H1 (cell line): ENCODE measurements at regions not wholly inside any gene's neighbourhood (a gene's known extent, or its start where the extent isn't known, plus 50 kb on each side); places are given as distances from the start of the nearest gene placed in this dataset.

Source experiments
- CTCF ChIA-PET: fragments of 300-600 bp; sonication (Branson Sonifier 250); formaldehyde crosslinking; loops from one replicate; lab custom pipeline; 2021; ENCODE audit not compliant: partially characterized antibody; lab: Charles Lee
- POLR2A ChIA-PET: fragments of 300-600 bp; sonication (Branson Sonifier 250); formaldehyde crosslinking; loops from one replicate; lab custom pipeline; 2021; ENCODE audit warnings: inconsistent platforms; ENCODE audit not compliant: partially characterized antibody; lab: Charles Lee
- DNase-seq, 2 experiments: peaks; one replicate each; pipeline versions ENCODE4 v3.0.0 to v3.0.0-alpha.2; 2010 to 2022; ENCODE audit warnings: low spot score in 2 of 2, low read depth in 1 of 2, mixed read lengths in 1 of 2
- FAIRE-seq: peaks from 2 replicates; lab custom pipeline; 2011; peaks lifted over from hg19 to GRCh38; lab: Jason Lieb, UNC
- H2AFZ ChIP-seq: 2 replicates; pipeline ENCODE4 v1.8.1; 2012; ENCODE audit warnings: low read length, inconsistent platforms
- H2AK5ac ChIP-seq: 2 replicates; pipeline ENCODE4 v1.6.1; 2013; ENCODE audit warnings: low read depth, low read length
- H2BK120ac ChIP-seq: replicated peaks from 2 replicates; pipeline ENCODE3; 2013; ENCODE audit warnings: low read depth, low read length, inconsistent platforms
- H2BK12ac ChIP-seq: 2 replicates; pipeline ENCODE4 v1.6.1; 2013; ENCODE audit warnings: low read depth, low read length
- H2BK15ac ChIP-seq: 2 replicates; pipeline ENCODE4 v1.6.1; 2013; ENCODE audit warnings: low read length
- H2BK20ac ChIP-seq: 2 replicates; pipeline ENCODE4 v1.6.1; 2013; ENCODE audit warnings: low read length
- H2BK5ac ChIP-seq: 2 replicates; pipeline ENCODE4 v1.6.1; 2013; ENCODE audit warnings: low read depth, low read length
- H3K14ac ChIP-seq: 2 replicates; pipeline ENCODE4 v1.6.1; 2013; ENCODE audit warnings: inconsistent platforms; ENCODE audit not compliant: insufficient read length
- H3K18ac ChIP-seq: 2 replicates; pipeline ENCODE4 v1.6.1; 2013; ENCODE audit warnings: low read length; ENCODE audit errors: extremely low read depth
- H3K23ac ChIP-seq: 2 replicates; pipeline ENCODE4 v1.6.1; 2013; ENCODE audit warnings: inconsistent platforms; ENCODE audit not compliant: insufficient read length
- H3K23me2 ChIP-seq: 2 replicates; pipeline ENCODE4 v1.6.1; 2013; ENCODE audit warnings: low read depth, low read length
- H3K27ac ChIP-seq: 2 replicates; pipeline ENCODE4 v1.6.1; 2011; ENCODE audit warnings: low read depth, low read length, inconsistent platforms
- H3K27me3 ChIP-seq, 4 experiments: replicated peaks in 1 of 4; 1 replicate in 1 of 4; 2 replicates in 3 of 4; pipeline versions ENCODE4 v1.6.1 to v1.8.1; 2011 to 2013; ENCODE audit warnings: low read length in 3 of 4, mild to moderate bottlenecking in 3 of 4, inconsistent platforms in 2 of 4, mixed read lengths in 2 of 4, moderate library complexity in 1 of 4; ENCODE audit not compliant: control insufficient read depth in 3 of 4, insufficient read depth in 3 of 4; ENCODE audit errors: extremely low read depth in 1 of 4
- H3K36me3 ChIP-seq, 4 experiments: 2 replicates each; pipeline versions ENCODE4 v1.6.1 to v1.8.1; 2011 to 2013; ENCODE audit warnings: mild to moderate bottlenecking in 4 of 4, low read length in 3 of 4, moderate library complexity in 2 of 4, control low read depth in 1 of 4, inconsistent platforms in 1 of 4; ENCODE audit not compliant: insufficient read depth in 4 of 4, control insufficient read depth in 2 of 4
- H3K4ac ChIP-seq: replicated peaks from 2 replicates; pipeline ENCODE3; 2013; ENCODE audit warnings: low read length, low read depth, mixed read lengths, inconsistent platforms; ENCODE audit not compliant: insufficient read length
- H3K4me1 ChIP-seq, 4 experiments: replicated peaks in 1 of 4; 1 replicate in 1 of 4; 2 replicates in 3 of 4; pipeline versions ENCODE4 v1.6.1 to v1.8.1; 2011 to 2013; ENCODE audit warnings: low read length in 3 of 4, inconsistent platforms in 2 of 4, mixed read lengths in 1 of 4; ENCODE audit not compliant: insufficient read depth in 4 of 4, control insufficient read depth in 3 of 4
- H3K4me2 ChIP-seq, 2 experiments: 2 replicates each; pipeline versions ENCODE4 v1.6.1 to v1.8.1; 2011 to 2013; ENCODE audit warnings: low read depth in 2 of 2, low read length in 2 of 2, control low read depth in 1 of 2, inconsistent platforms in 1 of 2, mild to moderate bottlenecking in 1 of 2; ENCODE audit not compliant: insufficient read depth in 1 of 2
- H3K4me3 ChIP-seq, 4 experiments: fragments of 200-600, 300-600 bp in 1 of 4; sonication (generic), shearing (Covaris generic), sonication (Bioruptor Twin) in 1 of 4; 2 replicates each; pipeline versions ENCODE4 v1.5.1 to v1.8.1; 2011 to 2016; ENCODE audit warnings: low read length in 4 of 4, low read depth in 3 of 4, control low read depth in 2 of 4, inconsistent platforms in 2 of 4, mild to moderate bottlenecking in 2 of 4, mixed read lengths in 1 of 4, moderate library complexity in 1 of 4; ENCODE audit not compliant: insufficient read depth in 2 of 4; ENCODE audit errors: extremely low read depth in 1 of 4
- H3K56ac ChIP-seq: replicated peaks from 2 replicates; pipeline ENCODE3; 2013; ENCODE audit warnings: low read depth, mild to moderate bottlenecking, mixed read lengths, low read length, inconsistent platforms; ENCODE audit not compliant: insufficient read length
- H3K79me1 ChIP-seq: 2 replicates; pipeline ENCODE4 v1.6.1; 2013; ENCODE audit warnings: low read depth, low read length, control low read depth
- H3K79me2 ChIP-seq, 2 experiments: 2 replicates each; pipeline versions ENCODE4 v1.6.1 to v1.8.1; 2012 to 2013; ENCODE audit warnings: low read length in 2 of 2, mild to moderate bottlenecking in 2 of 2, inconsistent platforms in 1 of 2; ENCODE audit not compliant: insufficient read depth in 2 of 2, control insufficient read depth in 1 of 2
- H3K9ac ChIP-seq, 4 experiments: replicated peaks in 1 of 4; 1 replicate in 1 of 4; 2 replicates in 3 of 4; pipeline versions ENCODE4 v1.6.1 to v1.8.1; 2011 to 2013; ENCODE audit warnings: low read depth in 3 of 4, low read length in 3 of 4, control low read depth in 2 of 4, mild to moderate bottlenecking in 2 of 4, moderate library complexity in 2 of 4, inconsistent platforms in 1 of 4; ENCODE audit errors: extremely low read depth in 1 of 4
- H3K9me3 ChIP-seq, 2 experiments: 2 replicates each; pipeline versions ENCODE4 v1.6.1 to v1.8.1; 2012 to 2013; ENCODE audit warnings: mild to moderate bottlenecking in 2 of 2, moderate library complexity in 2 of 2, control low read depth in 1 of 2, inconsistent platforms in 1 of 2, low read depth in 1 of 2, low read length in 1 of 2, mixed read lengths in 1 of 2; ENCODE audit not compliant: insufficient read depth in 2 of 2
- H4K20me1 ChIP-seq, 2 experiments: replicated peaks in 1 of 2; 2 replicates each; pipeline versions ENCODE3 to v1.8.1; 2011 to 2013; ENCODE audit warnings: inconsistent platforms in 2 of 2, low read length in 2 of 2, mild to moderate bottlenecking in 1 of 2; ENCODE audit not compliant: insufficient read depth in 2 of 2, control insufficient read depth in 1 of 2
- H4K5ac ChIP-seq: 2 replicates; pipeline ENCODE4 v1.6.1; 2013; ENCODE audit warnings: low read length, low read depth, mixed read lengths, inconsistent platforms; ENCODE audit not compliant: insufficient read length
- H4K8ac ChIP-seq: 2 replicates; pipeline ENCODE4 v1.8.0; 2013; ENCODE audit warnings: mild to moderate bottlenecking, moderate library complexity, low read length, inconsistent platforms; ENCODE audit not compliant: insufficient read depth; ENCODE audit errors: extremely low read depth
- H4K91ac ChIP-seq: replicated peaks from 2 replicates; pipeline ENCODE3; 2013; ENCODE audit warnings: low read length, mixed read lengths, inconsistent platforms; ENCODE audit not compliant: insufficient read length
- ATF2 ChIP-seq: IDR thresholded peaks from 2 replicates; pipeline ENCODE4 v1.6.1; 2012; ENCODE audit warnings: low read length, inconsistent platforms
- CBX5 ChIP-seq: fragments of 300-800, 300-1000 bp; sonication (generic); IDR thresholded peaks from 2 replicates; pipeline ENCODE4 v1.7.1; 2016; ENCODE audit warnings: antibody characterized with exemption, low read length, low read depth
- CHD2 ChIP-seq: IDR thresholded peaks from 2 replicates; pipeline ENCODE4 v1.6.1; 2012; ENCODE audit warnings: low read length, improper control_type of control experiment
- E2F6 ChIP-seq: IDR thresholded peaks from 2 replicates; pipeline ENCODE4 v1.6.1; 2012; ENCODE audit warnings: inconsistent platforms
- HDAC2 ChIP-seq, 2 experiments: fragments of 300-600 bp in 1 of 2; sonication (generic) in 1 of 2; IDR thresholded peaks; 2 replicates each; pipeline ENCODE4 v1.6.1; 2011 to 2012; ENCODE audit warnings: low read depth in 2 of 2, low read length in 2 of 2, mild to moderate bottlenecking in 2 of 2, moderate library complexity in 2 of 2, borderline replicate concordance in 1 of 2, inconsistent platforms in 1 of 2
- KDM5A ChIP-seq: fragments of 200-600 bp; IDR thresholded peaks from 2 replicates; pipeline ENCODE4 v1.7.1; 2012; ENCODE audit warnings: mild to moderate bottlenecking, low read length, inconsistent platforms, mixed read lengths
- POU5F1 ChIP-seq: IDR thresholded peaks from 2 replicates; pipeline ENCODE4 v1.6.1; 2011; ENCODE audit warnings: low read depth, mild to moderate bottlenecking, low read length, moderate library complexity
- RXRA ChIP-seq: IDR thresholded peaks from 2 replicates; pipeline ENCODE4 v1.6.1; 2011; ENCODE audit warnings: low read depth, mild to moderate bottlenecking, low read length, moderate library complexity; ENCODE audit not compliant: insufficient read depth
- SAP30 ChIP-seq: fragments of 300-600 bp; sonication (generic); IDR thresholded peaks from 2 replicates; pipeline ENCODE4 v1.7.1; 2012; ENCODE audit warnings: low read length, moderate library complexity, mild to moderate bottlenecking, inconsistent platforms; ENCODE audit not compliant: insufficient read depth, insufficient replicate concordance
- SIRT6 ChIP-seq: IDR thresholded peaks from one replicate; pipeline ENCODE4 v1.7.1; 2012; ENCODE audit warnings: low read length, inconsistent platforms
- SUZ12 ChIP-seq: fragments of 200-600 bp; sonication (generic); IDR thresholded peaks from 2 replicates; pipeline ENCODE4 v1.6.1; 2012; ENCODE audit warnings: mild to moderate bottlenecking, inconsistent platforms, low read length, moderate library complexity, mixed read lengths
- TAF7 ChIP-seq: optimal IDR thresholded peaks from 2 replicates; pipeline ENCODE3; 2011; ENCODE audit warnings: low read depth, mild to moderate bottlenecking, inconsistent platforms, low read length, moderate library complexity, borderline replicate concordance
- ZNF274 ChIP-seq: IDR thresholded peaks from 2 replicates; pipeline ENCODE4 v1.7.0; 2012; ENCODE audit warnings: low read length, borderline replicate concordance; ENCODE audit errors: extremely low read depth

- Histone ChIP-seq H4K8ac (no peak overlapping the region), H3K27me3 (no peaks in the 10 kb centered on the region), H3K9me3 (no peaks in the 10 kb centered on the region), H4K20me1 (no peaks in the 10 kb centered on the region), H3K18ac (no peak overlapping the region), H4K5ac (no peak overlapping the region), H2BK20ac (no peak overlapping the region), H3K14ac (no peak overlapping the region), H3K9ac (no peak overlapping the region), H3K4ac (no peak overlapping the region), H3K4me3 (no peak overlapping the region), H3K23me2 (no peaks in the 10 kb centered on the region), H3K4me1 (no peaks in the 10 kb centered on the region), H3K79me1 (no peaks in the 10 kb centered on the region), H3K56ac (no peak overlapping the region), H2AFZ (no peak overlapping the region), H2BK5ac (no peak overlapping the region), H2BK15ac (no peak overlapping the region), H3K79me2 (no peaks in the 10 kb centered on the region), H2BK12ac (no peak overlapping the region), H3K27ac (no peak overlapping the region), H4K91ac (no peak overlapping the region), H3K36me3 (no peaks in the 10 kb centered on the region), H3K23ac (no peak overlapping the region), H2AK5ac (no peak overlapping the region), H3K4me2 (no peak overlapping the region), H2BK120ac (no peak overlapping the region)
- ChIA-PET CTCF (interaction anchor here (0.8 to 1.3 kb wide), 2 partner anchors 10 to 24 kb away, joined by 4 read pairs; no protein-coding TSS in a partner anchor), POLR2A (no interaction called here)
- DNase-seq: no peak
- FAIRE-seq: no peak
- TF ChIP-seq E2F6 (no peak), TAF7 (no peak), SIRT6 (no peak), SAP30 (no peak), KDM5A (no peak), CBX5 (no peak), CHD2 (no peak), ZNF274 (no peak), ATF2 (no peak), RXRA (no peak), SUZ12 (no peak), POU5F1 (no peak), HDAC2 (IDR thresholded peaks at IDR 0.05; ENCODE audit: borderline replicate concordance in 1 of 2, low read depth in 2 of 2, low read length in 2 of 2) (no peak)
Measured at GRCh38 chr15:88752951-88753350, 50.3 kb upstream of the ACAN start.
